Neural progenitor cell (in vitro differentiated cells): ENCODE measurements at regions not wholly inside any gene's neighbourhood (a gene's known extent, or its start where the extent isn't known, plus 50 kb on each side); places are given as distances from the start of the nearest gene placed in this dataset.

Experiments
- EZH2 ChIP-seq: fragments of 200-600 bp; sonication (generic); IDR thresholded peaks from 2 replicates; pipeline ENCODE4 v1.6.1; 2017; ENCODE audit warnings: antibody characterized with exemption, mild to moderate bottlenecking, moderate library complexity
- EZH2phosphoT487 ChIP-seq: fragments of 200-600 bp; sonication (generic); IDR thresholded peaks from 2 replicates; pipeline ENCODE4 v1.6.1; 2017; ENCODE audit warnings: antibody characterized with exemption
- TF ChIP-seq, protein P1 (sequence below): fragments of 200-600 bp; sonication (generic); IDR thresholded peaks from 2 replicates; pipeline ENCODE4 v1.5.1; 2017; ENCODE audit warnings: antibody characterized with exemption, mild to moderate bottlenecking

- TF ChIP-seq, protein P1, sequence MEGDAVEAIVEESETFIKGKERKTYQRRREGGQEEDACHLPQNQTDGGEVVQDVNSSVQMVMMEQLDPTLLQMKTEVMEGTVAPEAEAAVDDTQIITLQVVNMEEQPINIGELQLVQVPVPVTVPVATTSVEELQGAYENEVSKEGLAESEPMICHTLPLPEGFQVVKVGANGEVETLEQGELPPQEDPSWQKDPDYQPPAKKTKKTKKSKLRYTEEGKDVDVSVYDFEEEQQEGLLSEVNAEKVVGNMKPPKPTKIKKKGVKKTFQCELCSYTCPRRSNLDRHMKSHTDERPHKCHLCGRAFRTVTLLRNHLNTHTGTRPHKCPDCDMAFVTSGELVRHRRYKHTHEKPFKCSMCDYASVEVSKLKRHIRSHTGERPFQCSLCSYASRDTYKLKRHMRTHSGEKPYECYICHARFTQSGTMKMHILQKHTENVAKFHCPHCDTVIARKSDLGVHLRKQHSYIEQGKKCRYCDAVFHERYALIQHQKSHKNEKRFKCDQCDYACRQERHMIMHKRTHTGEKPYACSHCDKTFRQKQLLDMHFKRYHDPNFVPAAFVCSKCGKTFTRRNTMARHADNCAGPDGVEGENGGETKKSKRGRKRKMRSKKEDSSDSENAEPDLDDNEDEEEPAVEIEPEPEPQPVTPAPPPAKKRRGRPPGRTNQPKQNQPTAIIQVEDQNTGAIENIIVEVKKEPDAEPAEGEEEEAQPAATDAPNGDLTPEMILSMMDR: no peak
- TF ChIP-seq EZH2phosphoT487 (no peak), EZH2 (no peak)
These were observed 128.1 kb downstream of the MRPS6 start for GRCh38 chr21:34201481-34201858.
